DOHH2 (cell line): ENCODE measurements at regions not wholly inside any gene's neighbourhood (a gene's known extent, or its start where the extent isn't known, plus 50 kb on each side); places are given as distances from the start of the nearest gene placed in this dataset.

Source experiments
- H3F3A ChIP-seq: fragments of 200-600 bp; sonication (generic), shearing (Covaris generic); 2 replicates; pipeline ENCODE4 v1.6.0; 2016; ENCODE audit warnings: antibody characterized with exemption, mild to moderate bottlenecking; ENCODE audit not compliant: control insufficient read depth, insufficient read depth
- H3K27ac ChIP-seq: fragments of 200-600 bp; sonication (generic); 2 replicates; pipeline ENCODE4 v1.5.1; 2014; ENCODE audit warnings: low read depth, mild to moderate bottlenecking, low read length, moderate library complexity
- H3K27me3 ChIP-seq: fragments of 200-600 bp; sonication (generic); 2 replicates; pipeline ENCODE4 v1.6.1; 2014; ENCODE audit warnings: mild to moderate bottlenecking, low read length, mixed read lengths; ENCODE audit not compliant: control insufficient read depth
- H3K36me3 ChIP-seq: fragments of 200-600 bp; sonication (generic); 2 replicates; pipeline ENCODE4 v1.6.1; 2014; ENCODE audit warnings: mild to moderate bottlenecking, low read length, moderate library complexity, mixed read lengths; ENCODE audit not compliant: control insufficient read depth
- H3K4me1 ChIP-seq: fragments of 200-600 bp; sonication (generic); 2 replicates; pipeline ENCODE4 v1.6.1; 2014; ENCODE audit warnings: mild to moderate bottlenecking, low read length, mixed read lengths; ENCODE audit not compliant: control insufficient read depth
- H3K4me2 ChIP-seq: fragments of 200-600 bp; sonication (generic); 2 replicates; pipeline ENCODE4 v1.6.0; 2014; ENCODE audit warnings: mild to moderate bottlenecking, low read length, moderate library complexity
- H3K4me3 ChIP-seq: fragments of 200-600 bp; sonication (generic); 2 replicates; pipeline ENCODE4 v1.5.1; 2014; ENCODE audit warnings: mild to moderate bottlenecking, low read length, mixed read lengths
- H3K79me2 ChIP-seq: fragments of 200-600 bp; sonication (generic); 2 replicates; pipeline ENCODE4 v1.6.1; 2014; ENCODE audit warnings: mild to moderate bottlenecking, low read length, mixed read lengths; ENCODE audit not compliant: control insufficient read depth
- H3K9me2 ChIP-seq: fragments of 200-600 bp; sonication (generic); replicated peaks from 2 replicates; pipeline ENCODE4 v1.6.1; 2014; ENCODE audit warnings: mild to moderate bottlenecking, low read length, mixed read lengths; ENCODE audit not compliant: control insufficient read depth
- H3K9me3 ChIP-seq: fragments of 200-600 bp; sonication (generic); 2 replicates; pipeline ENCODE4 v1.6.1; 2014; ENCODE audit warnings: antibody characterized with exemption, low read length, mixed read lengths; ENCODE audit not compliant: control insufficient read depth, insufficient read depth
- H4K20me1 ChIP-seq: fragments of 200-600 bp; sonication (generic); 2 replicates; pipeline ENCODE4 v1.6.0; 2014; ENCODE audit warnings: low read depth, mild to moderate bottlenecking, antibody characterized with exemption, low read length, moderate library complexity; ENCODE audit not compliant: control insufficient read depth, insufficient read depth
- EZH2phosphoT487 ChIP-seq: fragments of 200-600 bp; sonication (generic); IDR thresholded peaks from 2 replicates; pipeline ENCODE4 v1.6.1; 2017; ENCODE audit warnings: borderline replicate concordance, mild to moderate bottlenecking, antibody characterized with exemption, low read length, moderate library complexity, mixed read lengths
- TF ChIP-seq, protein P1 (sequence below): fragments of 200-600 bp; sonication (generic); IDR thresholded peaks from one replicate; pipeline ENCODE4 v1.5.1; 2014; ENCODE audit warnings: antibody characterized with exemption, mild to moderate bottlenecking, low read depth, low read length; ENCODE audit not compliant: poor library complexity, severe bottlenecking

- Histone ChIP-seq H4K20me1 (no peaks in the 10 kb centered on the region), H3K4me3 (no peak overlapping the region), H3K9me2 (no peaks in the 10 kb centered on the region), H3F3A (no peaks in the 10 kb centered on the region), H3K27me3 (peaks cover 2% of the 10 kb centered on the region; the same call in 1 of the 2 replicates), H3K27ac (no peak overlapping the region), H3K79me2 (no peaks in the 10 kb centered on the region), H3K4me1 (no peaks in the 10 kb centered on the region), H3K9me3 (no peaks in the 10 kb centered on the region), H3K36me3 (no peaks in the 10 kb centered on the region), H3K4me2 (no peak overlapping the region)
- no peak for TF ChIP-seq EZH2phosphoT487
- TF ChIP-seq, protein P1, sequence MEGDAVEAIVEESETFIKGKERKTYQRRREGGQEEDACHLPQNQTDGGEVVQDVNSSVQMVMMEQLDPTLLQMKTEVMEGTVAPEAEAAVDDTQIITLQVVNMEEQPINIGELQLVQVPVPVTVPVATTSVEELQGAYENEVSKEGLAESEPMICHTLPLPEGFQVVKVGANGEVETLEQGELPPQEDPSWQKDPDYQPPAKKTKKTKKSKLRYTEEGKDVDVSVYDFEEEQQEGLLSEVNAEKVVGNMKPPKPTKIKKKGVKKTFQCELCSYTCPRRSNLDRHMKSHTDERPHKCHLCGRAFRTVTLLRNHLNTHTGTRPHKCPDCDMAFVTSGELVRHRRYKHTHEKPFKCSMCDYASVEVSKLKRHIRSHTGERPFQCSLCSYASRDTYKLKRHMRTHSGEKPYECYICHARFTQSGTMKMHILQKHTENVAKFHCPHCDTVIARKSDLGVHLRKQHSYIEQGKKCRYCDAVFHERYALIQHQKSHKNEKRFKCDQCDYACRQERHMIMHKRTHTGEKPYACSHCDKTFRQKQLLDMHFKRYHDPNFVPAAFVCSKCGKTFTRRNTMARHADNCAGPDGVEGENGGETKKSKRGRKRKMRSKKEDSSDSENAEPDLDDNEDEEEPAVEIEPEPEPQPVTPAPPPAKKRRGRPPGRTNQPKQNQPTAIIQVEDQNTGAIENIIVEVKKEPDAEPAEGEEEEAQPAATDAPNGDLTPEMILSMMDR: no peak
Measured at GRCh38 chr1:34379911-34380310, 203.2 kb downstream of the C1orf94 start.

GRCh38 chr1:34380526-34381124 lies 203.9 kb downstream of the C1orf94 start:
- TF ChIP-seq EZH2phosphoT487: no peak
- TF ChIP-seq, protein P1: no peak
- no peaks in the 10 kb centered on the region for H3F3A ChIP-seq
- no peak overlapping the region for H3K4me3 ChIP-seq

GRCh38 chr1:34389974-34390373 lies 213.3 kb downstream of the C1orf94 start:
- H3K27ac ChIP-seq: no peak overlapping the region
- H3K79me2 ChIP-seq: no peaks in the 10 kb centered on the region
- H3K4me3 ChIP-seq: no peak overlapping the region
- no peaks in the 10 kb centered on the region for H3K9me3 ChIP-seq
- H4K20me1 ChIP-seq: no peaks in the 10 kb centered on the region
- H3K4me2 ChIP-seq: no peak overlapping the region
- no peaks in the 10 kb centered on the region for H3K4me1 ChIP-seq
- H3K27me3 ChIP-seq: no peaks in the 10 kb centered on the region
- TF ChIP-seq EZH2phosphoT487: no peak
- TF ChIP-seq, protein P1: no peak
- no peaks in the 10 kb centered on the region for H3K36me3 ChIP-seq
- H3K9me2 ChIP-seq: no peaks in the 10 kb centered on the region
- H3F3A ChIP-seq: no peaks in the 10 kb centered on the region

More at GRCh38 chr1:34380526-34381124, 203.9 kb downstream of the C1orf94 start:
- peaks cover 2% of the 10 kb centered on the region; the same call in 1 of the 2 replicates for H3K27me3 ChIP-seq
- H3K36me3 ChIP-seq: no peaks in the 10 kb centered on the region
- H3K27ac ChIP-seq: no peak overlapping the region
- no peaks in the 10 kb centered on the region for H3K4me1 ChIP-seq
- no peaks in the 10 kb centered on the region for H3K79me2 ChIP-seq
- no peaks in the 10 kb centered on the region for H4K20me1 ChIP-seq
- H3K4me2 ChIP-seq: no peak overlapping the region
- H3K9me2 ChIP-seq: no peaks in the 10 kb centered on the region
- no peaks in the 10 kb centered on the region for H3K9me3 ChIP-seq
